GM18517 (cell line): ENCODE measurements at regions not wholly inside any gene's neighbourhood (a gene's known extent, or its start where the extent isn't known, plus 50 kb on each side); places are given as distances from the start of the nearest gene placed in this dataset.
"Not testable (repeated sequence)": the region's sequence is repeated elsewhere in the genome, so short reads cannot be mapped to it uniquely, and the experiment has no call there.

ENCODE experiments used
- ATAC-seq: cut with Tn5 transposase; IDR thresholded peaks from one replicate; pipeline ENCODE4 v1.9.1; 2021; ENCODE audit warnings: mild to moderate bottlenecking, moderate library complexity; ENCODE audit not compliant: unreplicated experiment

DNA sequence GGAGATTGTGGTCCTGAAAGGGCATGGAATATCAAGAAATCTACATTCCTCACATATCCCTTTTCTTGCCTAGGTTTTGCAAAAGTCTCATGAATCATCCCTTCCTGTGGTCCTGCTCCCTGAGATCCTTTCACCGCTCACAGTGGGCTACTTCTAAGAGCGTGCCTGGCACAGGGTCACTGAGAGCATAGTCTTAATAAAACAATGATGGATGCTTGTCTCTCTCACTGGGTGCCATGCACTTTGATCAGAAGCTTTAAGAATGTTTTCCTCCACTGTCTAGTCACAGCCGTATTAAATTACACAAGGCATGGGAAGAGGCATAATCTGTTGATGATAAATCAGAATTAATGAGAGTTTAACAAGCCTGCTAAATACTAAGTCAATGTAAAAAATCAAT lies 269.7 kb upstream of the ATP10A start:
- ATAC-seq = no peak

DNA sequence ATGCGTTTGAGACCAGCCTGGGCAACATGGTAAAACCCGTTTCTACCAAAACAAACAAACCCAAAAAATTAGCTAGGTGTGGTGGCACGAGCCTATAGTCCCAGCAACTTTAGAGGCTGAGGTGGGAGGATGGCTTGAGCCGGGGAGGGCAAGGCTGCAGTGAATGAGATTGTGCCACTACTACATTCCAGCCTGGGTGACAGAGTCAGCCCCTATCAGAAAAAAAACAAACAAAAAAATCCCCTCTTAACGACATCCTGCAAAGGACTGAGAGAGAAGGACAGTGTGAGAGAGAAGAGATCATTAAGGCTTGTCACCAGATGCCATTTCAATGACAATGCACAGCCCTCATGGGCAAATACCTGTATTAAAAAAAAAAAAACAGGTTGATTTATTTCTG lies 266.7 kb upstream of the ATP10A start:
- no peak for ATAC-seq

DNA sequence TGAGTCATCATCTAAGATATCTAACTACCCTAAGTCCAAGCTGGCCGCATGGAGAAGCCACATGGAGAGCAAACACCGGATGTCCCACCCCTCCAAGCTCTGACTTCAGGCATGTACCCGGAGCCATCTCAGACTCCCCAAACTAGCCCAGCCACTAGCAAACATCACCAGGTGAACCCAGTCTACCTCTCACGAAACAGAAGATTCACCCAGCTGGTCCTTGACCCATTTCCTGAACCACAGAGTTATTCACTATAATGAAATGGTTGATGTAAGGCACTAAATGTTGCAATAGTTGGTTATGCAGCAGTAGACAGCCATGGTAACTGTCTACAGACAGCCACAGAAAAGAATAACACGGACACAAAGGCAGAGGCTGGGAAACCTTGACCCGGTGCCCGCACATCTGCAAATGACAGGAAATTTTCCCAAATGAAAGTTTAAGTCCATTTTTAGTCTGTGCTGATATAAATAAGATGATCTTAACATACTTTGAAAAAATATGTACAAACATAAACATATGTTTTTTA lies 265.5 kb upstream of the ATP10A start:
- no peak for ATAC-seq

DNA sequence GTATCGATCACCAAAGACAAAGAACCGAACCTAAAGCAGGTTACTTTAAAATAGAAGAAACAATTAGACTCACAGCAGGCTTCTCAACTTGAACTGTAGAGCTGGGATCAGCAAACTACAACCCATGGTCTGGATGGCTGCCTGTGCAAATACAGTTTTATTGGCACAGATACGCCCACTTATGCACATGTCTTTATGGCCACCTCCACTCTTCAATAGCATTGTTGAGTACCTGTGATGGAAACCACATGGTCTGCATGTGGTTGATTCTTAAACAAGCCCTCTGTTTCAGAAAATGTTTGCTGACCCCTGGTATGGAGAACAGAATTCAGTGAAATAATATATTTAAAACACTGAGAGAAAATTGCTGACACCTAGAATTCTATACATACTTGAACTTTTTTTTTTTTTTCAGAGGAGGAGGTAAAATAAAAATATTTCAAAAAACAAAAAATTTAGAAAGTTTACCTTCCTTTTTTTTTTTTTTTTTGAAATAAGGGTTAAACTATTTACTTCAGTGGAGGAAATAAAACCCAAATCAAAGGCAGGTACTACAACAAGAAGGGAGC lies 263.8 kb upstream of the ATP10A start:
- no peak for ATAC-seq

DNA sequence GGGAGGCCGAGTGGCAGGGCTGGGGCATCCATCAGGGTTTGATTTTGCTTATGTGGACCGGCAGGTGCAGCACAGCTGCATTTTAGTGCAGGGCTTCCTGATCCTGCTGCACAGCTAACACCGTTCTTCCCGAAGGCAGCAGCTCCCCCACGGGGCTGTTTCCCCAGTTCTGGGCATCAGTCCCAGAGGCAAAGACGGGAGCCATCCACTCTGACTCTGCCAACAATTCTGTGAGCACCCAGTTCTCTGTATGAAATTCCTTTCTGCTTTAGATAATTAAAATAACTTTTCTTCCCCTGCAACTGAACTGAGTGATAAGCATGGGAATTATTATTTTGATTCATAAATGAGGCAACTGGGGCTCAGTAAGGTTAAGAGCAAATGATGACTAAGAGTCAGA lies 262.9 kb upstream of the ATP10A start:
- no peak for ATAC-seq

DNA sequence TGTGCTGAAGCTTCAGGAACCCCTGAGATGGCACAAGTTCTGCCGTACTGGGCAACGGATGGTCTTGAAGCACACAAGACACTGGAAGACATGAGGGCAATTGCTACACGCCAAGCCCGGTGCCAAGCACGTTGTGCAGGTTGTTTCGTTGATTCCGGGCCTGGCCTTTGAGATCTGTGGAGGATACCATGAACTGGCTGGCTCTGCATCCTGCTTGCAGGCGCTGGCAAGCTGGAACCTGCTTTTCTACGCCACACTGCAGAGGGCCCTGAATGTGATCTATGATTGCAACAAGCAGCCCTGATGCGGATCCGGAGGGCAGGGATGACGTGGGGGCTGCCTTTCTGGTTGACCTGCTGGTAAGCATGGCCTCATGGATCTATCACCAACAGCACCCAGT lies 262.5 kb upstream of the ATP10A start:
- no peak for ATAC-seq

DNA sequence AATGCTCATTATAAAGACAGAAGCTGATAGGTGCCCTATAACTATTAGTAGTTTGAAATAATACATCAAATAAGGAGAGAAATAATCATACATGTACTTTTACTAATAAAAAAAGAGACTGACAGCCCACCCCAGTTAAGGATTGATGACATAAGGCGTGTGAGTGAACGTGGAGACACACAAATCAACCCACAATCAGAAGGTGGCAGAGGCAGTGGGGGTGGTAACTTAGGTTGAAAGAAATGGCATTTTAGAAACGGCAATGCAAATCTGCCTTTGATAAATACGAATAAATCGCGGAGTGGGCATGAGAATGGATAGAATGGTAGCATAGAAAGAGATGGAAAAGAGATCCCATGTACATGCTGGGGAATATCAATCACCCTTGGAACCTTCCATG lies 256.2 kb upstream of the ATP10A start:
- no peak for ATAC-seq

DNA sequence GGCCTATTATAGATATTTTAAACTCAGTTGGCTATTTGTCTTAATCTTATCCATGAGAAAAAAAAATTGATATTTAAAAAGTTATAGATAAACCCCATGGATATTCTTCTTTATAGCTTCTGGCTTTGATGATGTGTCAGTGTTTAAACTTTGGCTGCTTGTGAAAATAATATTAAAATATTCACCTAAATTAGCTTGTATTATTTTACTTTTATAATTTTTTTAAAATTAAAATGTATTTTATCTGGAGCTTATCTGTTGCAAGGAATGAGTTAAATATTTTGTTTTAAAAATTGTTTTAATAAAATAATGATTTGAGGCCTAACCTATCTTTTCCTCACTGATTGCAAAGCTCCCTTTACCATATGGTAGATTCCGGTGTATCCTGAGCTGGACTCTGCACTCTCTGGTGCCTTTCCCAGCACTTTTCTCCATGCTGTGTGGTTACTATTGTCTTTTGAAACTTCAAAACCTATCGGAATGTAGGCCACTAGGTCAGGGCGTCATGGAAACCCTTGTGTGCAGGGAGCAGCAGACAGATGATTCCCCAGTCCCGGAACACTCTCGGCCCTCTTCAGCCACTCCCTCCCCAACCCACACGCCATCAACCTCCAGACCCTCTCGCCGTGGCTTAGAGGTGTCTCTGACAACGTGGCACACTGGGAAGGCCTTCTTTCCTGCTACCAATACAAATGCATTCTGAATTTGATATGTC lies 252.3 kb upstream of the ATP10A start:
- ATAC-seq = no peak

DNA sequence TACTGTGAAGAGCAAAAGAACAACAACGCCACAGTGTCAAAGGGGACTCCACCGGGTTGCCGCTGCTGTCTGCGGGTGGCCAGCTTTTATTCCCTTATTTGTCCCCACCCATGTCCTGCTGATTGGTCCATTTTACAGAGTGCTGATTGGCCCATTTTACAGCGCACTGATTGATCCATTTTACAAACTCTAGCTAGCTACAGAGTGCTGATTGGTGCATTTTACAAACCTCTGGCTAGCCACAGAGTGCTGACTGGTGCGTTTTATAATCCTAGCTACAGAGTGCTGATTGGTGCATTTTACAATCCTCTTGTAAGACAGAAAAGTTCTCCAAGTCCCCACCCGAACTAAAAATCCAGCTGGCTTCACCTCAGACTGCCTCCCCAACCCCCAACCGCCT lies 251.0 kb upstream of the ATP10A start:
- not testable (repeated sequence) for ATAC-seq

DNA sequence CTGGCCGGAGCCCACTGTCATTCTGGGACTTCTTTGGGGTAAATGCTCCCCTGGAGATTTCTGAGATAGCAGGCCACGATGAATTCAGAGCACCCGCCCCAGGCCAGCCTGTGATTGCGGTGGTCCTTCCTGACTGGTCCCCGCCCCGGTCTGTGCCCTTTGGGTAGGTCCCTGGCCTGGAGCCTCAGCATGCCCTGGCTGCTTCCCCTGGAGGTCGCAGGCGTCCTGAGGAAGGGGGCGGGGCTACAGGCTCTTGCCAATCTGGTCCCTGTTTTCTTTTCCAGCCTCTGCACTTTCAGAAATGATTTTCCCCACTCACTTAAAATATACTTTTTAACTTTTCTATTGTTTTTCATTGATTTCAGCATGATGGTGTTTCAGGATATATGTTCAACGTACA lies 250.2 kb upstream of the ATP10A start:
- no peak for ATAC-seq

DNA sequence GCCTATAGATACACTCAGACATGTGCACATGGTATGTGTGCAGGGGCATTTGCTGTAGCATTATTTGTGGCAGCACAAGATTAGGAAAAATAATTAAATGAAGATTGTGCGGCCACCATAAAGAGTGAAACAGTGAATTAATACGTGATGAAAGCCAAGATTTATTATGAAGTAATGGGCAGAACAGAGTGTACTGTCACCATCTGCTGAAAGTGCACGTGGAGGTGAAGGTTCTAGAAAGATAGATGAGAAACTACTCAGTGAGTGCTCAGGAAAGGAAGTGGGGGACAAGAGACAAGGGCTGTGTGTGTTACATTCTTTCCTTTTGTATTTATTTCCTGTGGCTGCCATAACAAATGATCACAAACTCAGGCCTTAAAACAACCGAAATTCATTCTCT lies 246.1 kb upstream of the ATP10A start:
- ATAC-seq = no peak

DNA sequence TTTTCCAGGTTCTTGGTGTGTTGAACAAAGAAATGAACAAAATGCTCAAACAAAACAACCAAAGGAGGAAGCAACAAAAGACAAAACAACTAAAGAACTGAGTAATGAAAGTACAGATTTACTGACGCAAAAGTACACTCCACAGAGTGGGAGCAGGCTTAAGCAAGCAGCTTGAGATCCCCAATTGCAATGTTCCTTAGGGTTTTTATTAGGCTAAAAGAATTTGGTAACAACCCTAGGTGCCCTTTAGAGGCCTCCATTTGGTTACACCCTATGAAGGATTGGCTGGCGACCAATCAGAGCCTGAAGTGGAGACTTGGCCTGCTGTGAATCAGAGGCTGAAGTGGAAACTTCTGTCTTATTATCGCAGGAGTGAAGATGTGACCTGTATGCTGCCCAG lies 243.4 kb upstream of the ATP10A start:
- ATAC-seq = no peak

DNA sequence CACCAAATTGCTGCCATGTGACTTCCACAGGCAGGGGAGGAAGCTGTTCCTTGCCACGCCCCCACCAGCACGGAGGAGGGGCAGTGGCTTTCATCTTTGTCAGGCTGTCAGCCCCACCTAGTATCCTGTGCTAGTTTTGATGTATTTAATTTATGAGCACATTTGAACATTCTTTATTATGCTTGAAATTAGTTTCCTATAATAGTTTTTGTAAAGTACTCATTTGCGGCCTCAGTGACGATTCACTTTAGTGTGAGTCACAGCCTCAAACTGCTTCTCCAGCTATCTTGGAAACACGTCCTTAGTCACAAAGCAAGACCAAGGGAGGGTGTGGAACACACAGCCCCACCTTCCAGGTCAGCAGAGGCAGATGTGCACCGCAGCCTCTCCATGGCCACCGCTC lies 239.9 kb upstream of the ATP10A start:
- ATAC-seq = no peak

DNA sequence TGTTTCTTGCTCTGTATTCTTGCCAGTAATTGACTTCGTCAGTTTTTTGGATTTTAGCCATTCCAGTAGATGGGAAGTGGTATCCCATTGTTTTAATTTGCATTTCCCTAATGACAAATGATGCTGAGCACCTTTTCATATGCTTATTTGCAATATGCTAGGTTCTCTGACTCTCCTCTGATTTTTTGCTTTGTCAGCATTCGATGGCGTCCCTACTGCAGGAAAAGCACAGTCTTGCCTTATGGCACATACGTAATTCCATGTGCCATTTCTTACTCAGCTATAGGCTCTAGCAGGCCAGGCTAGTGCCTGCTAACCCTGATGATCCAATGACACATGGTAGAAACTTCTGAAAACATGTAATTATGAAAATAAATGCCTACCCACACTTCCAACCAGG lies 239.2 kb upstream of the ATP10A start:
- ATAC-seq = no peak

DNA sequence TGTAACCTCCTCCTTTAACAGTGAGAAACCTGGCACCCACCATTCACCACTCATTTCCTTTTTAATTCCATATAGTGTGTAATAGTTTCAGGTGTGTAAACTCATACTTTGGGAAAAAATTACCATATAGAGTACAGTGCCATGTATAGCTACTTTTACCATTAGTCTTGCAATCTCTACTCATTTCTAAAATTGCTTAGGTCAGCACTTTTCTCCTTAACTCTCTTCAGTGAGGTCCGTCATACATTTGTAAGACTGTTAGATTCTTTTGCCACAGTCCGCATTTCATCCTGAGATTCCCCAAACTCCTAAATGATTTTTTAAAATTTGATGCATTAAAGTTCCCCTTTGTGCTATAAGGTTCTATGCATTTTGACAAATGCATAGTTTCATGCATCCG lies 238.3 kb upstream of the ATP10A start:
- ATAC-seq = no peak

DNA sequence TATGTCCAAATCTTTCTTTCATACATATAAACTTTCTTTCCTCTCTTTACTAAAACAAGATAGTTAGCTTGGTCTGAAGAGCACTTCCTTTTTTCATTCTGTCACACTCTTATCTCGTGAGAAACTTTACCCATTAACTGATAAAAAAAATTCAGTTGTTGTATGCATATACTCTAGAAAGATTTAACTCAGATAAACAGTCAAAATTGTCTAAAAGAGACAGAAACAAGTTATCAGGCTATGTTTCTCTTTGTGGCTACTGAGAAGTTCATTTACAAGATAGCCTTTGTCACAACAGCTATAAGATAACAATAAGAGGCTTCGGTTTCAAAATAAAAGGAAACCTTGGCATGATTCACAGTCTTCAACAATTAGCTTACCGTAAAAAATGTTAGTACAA lies 235.7 kb upstream of the ATP10A start:
- ATAC-seq = no peak

DNA sequence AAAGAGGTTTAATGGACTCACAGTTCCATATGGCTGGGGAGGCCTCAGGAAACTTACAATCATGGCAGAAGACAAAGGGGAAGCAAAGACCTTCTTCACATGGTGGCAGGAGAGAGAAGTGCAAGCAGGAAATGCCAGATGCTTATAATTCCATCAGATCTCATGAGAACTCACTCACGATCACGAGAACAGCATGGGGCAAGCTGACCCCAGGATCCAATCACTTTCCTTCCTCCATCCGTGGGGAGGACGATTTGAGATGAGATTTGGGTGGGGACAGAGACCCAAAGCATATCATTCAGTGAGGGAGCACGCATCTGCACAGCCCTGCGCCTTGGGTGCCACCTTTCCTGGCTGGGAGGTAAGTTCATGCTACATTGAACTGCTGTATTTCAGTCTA lies 234.1 kb upstream of the ATP10A start:
- no peak for ATAC-seq

DNA sequence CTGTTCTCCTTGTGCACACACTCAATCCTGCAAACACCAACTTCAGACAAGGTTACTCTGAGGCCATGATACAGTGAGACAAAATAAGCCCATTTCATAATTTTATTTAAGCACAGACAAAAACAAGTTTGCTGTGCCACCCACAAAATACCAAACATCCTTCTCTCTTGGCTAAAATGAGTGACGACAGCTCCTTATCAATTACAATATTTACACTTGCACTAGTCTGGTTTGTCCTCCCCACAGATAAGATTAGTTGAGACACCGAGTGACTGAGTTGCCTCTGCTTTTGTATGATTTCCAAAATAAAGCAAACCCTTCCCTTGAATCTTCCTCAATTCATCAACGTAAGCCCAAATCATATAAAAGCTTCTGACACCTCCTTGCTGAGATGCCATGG lies 233.5 kb upstream of the ATP10A start:
- ATAC-seq = no peak

DNA sequence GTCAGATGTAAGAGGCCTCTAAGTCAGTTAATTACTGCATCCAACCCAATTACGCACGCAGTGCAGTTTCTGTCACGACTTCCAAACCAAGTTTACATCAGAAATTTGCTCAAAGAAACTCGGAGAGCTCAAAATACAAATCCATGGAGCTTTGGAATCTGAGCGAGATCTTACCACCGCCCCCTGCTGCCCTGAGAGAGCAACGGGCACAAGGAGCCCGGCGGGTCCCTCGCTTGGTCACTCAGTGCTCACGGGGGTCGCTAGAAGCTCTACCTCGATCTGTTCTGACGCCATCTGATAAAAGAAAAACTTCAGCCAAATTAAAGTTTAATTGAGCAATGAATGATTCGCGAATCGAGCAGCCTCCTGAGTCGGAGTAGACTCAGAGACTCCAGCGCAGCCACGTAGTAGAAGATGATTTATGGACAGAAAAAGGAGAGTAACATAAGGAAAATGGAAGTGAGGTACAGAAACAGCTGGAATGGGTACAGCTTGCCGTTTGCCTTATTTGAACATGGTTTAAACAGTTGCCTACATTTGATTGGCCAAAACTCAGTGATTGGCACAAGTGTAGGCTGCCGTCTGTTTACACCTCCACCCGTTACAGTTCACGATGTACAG lies 232.7 kb upstream of the ATP10A start:
- ATAC-seq = no peak

DNA sequence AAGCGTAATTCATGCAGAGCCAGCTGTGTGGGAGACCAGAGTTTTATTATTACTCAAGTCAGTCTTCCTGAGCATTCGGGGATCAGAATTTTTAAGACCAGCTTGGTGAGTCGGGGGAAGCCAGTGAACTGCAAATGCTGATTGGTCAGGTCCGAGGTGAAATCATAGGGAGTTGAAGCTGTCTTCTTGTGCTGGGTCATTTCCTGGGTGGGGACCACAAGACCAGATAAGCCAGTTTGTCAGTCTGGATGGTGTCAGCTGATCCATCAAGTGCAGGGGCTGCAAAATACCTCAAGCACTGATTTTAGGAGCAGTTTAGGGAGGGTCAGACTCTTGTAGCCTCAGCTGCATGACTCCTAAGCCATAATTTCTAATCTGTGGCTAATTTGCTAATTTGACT lies 228.1 kb upstream of the ATP10A start:
- no peak for ATAC-seq

DNA sequence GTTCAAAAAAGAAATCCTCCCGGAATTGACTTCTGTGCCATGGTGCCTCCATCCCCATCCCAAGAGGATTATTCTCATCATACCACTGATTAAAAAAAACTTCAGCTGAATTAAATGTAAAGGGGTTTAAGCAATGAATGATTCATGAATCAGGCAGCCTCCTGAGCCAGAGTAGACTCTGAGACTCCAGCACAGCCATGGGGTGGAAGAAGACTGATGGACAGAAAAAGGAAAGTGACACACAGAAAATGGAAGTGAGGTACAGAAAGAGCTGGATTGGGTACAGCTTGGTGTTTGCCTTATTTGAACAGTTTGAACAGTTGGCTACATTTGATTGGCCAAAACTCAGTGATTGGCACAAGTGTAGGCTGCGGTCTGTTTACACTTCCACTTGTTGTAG lies 224.8 kb upstream of the ATP10A start:
- no peak for ATAC-seq

DNA sequence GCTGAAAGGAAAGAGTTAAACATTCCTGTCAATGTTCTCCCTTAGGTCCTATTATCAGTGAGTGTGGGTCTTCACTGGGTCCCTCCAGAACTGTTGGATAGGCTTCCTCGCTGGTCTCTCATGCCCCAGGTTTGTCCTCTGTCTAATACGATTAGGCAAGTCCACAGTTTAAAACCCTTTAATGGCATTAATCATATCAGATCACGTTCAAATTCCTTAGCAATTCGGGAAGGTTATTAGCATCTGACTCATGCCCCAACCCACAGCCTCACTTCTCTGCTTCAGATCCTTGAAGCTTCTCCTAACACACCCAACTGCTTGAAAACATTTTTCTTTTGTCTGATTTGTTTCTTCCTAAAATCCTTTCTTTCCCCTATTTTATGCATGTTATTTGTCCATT lies 224.3 kb upstream of the ATP10A start:
- ATAC-seq = no peak
